ENCODE measurements at regions not wholly inside any gene's neighbourhood (a gene's known extent, or its start where the extent isn't known, plus 50 kb on each side); places are given as distances from the start of the nearest gene placed in this dataset.
A peak's percentile ranks its signal among the peaks of the same experiment; 100 is the strongest.

DNA sequence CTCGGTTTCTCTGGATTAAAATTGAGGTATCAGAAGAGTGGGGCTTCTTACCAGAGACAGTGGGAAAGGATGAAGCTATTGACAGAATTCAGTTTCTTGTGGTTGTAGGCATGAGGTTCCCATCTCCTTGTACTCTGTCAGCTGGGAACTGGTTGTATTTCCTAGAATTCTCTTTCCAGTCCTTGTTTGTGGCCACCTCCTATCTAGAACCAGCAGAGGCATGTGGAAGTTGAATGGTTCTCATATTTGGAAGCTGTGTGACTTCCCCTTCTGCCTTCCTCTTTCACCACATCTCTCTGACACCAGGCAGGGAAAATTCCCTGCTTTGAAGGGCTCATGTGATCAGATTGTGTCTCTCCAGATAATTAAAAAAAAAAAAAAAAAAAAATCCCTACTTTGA, 457.7 kb upstream of the ADAMTS5 start:
- Histone ChIP-seq H3K4me1 (peaks cover 0 to 15% (median under 1%) of the 10 kb centered on the region in 4 donors), H3K27me3 (no peaks in the 10 kb centered on the region), H3K4me3 (no peak overlapping the region), H3K36me3 (no peaks in the 10 kb centered on the region), H3K27ac (no peak overlapping the region), H3K9me3 (no peaks in the 10 kb centered on the region)
- intact Hi-C loops (cut with DNase I; ENCODE audit: low total_unique reads): no loop called here
- TF ChIP-seq POLR2A (IDR thresholded peaks at IDR 0.05): no peak
- no peak for TF ChIP-seq EP300 (IDR thresholded peaks at IDR 0.05; ENCODE audit: low read depth)
- TF ChIP-seq, protein P1, sequence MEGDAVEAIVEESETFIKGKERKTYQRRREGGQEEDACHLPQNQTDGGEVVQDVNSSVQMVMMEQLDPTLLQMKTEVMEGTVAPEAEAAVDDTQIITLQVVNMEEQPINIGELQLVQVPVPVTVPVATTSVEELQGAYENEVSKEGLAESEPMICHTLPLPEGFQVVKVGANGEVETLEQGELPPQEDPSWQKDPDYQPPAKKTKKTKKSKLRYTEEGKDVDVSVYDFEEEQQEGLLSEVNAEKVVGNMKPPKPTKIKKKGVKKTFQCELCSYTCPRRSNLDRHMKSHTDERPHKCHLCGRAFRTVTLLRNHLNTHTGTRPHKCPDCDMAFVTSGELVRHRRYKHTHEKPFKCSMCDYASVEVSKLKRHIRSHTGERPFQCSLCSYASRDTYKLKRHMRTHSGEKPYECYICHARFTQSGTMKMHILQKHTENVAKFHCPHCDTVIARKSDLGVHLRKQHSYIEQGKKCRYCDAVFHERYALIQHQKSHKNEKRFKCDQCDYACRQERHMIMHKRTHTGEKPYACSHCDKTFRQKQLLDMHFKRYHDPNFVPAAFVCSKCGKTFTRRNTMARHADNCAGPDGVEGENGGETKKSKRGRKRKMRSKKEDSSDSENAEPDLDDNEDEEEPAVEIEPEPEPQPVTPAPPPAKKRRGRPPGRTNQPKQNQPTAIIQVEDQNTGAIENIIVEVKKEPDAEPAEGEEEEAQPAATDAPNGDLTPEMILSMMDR (IDR thresholded peaks at IDR 0.05): no peak
- no peak for TF ChIP-seq POLR2AphosphoS5 (IDR thresholded peaks at IDR 0.05)
- WGBS, 2 donors (ENCODE audit: low coverage in 1 of 2): 71 to 89% methylated on average over 1 of the region's 1 CpG
- in situ Hi-C loops (cut with MboI; ENCODE audit: low pct_ligation_motif_present in 1 of 4, low pct_unique_long_range_greater_than_20kb in 1 of 4, low sequenced_read_pairs in 3 of 4): no loop called here
- DNase-seq: no peak

- in situ Hi-C loops (cut with MboI; ENCODE audit: low pct_ligation_motif_present in 1 of 4, low pct_unique_long_range_greater_than_20kb in 1 of 4, low sequenced_read_pairs in 3 of 4) (no loop called here), intact Hi-C loops (cut with DNase I; ENCODE audit: low total_unique reads) (no loop called here)
- DNase-seq: no peak
- Histone ChIP-seq H3K27me3 (no peaks in the 10 kb centered on the region), H3K36me3 (no peaks in the 10 kb centered on the region), H3K27ac (no peak overlapping the region), H3K9me3 (no peaks in the 10 kb centered on the region), H3K4me3 (no peak overlapping the region), H3K4me1 (peaks cover 0 to 12% (median 0%) of the 10 kb centered on the region in 4 donors)
- WGBS, 2 donors (ENCODE audit: low coverage in 1 of 2): 70 to 71% methylated on average over 4 of the region's 4 CpGs
- TF ChIP-seq EP300 (IDR thresholded peaks at IDR 0.05; ENCODE audit: low read depth) (no peak), POLR2A (IDR thresholded peaks at IDR 0.05) (no peak), POLR2AphosphoS5 (IDR thresholded peaks at IDR 0.05) (no peak)
- TF ChIP-seq, protein P1 (IDR thresholded peaks at IDR 0.05): no peak
Observed at GRCh38 chr21:27423906-27424595, 457.2 kb upstream of the ADAMTS5 start.

- peak overlapping the region in 2 of 4 donors; percentile 16 to 18 for H3K27ac ChIP-seq
- WGBS, 2 donors (ENCODE audit: low coverage in 1 of 2): 73 to 76% methylated on average over 4 of the region's 4 CpGs
- DNase-seq: peak; percentile 36
Observed at GRCh38 chr21:27423038-27423437, 456.1 kb upstream of the ADAMTS5 start.

DNA sequence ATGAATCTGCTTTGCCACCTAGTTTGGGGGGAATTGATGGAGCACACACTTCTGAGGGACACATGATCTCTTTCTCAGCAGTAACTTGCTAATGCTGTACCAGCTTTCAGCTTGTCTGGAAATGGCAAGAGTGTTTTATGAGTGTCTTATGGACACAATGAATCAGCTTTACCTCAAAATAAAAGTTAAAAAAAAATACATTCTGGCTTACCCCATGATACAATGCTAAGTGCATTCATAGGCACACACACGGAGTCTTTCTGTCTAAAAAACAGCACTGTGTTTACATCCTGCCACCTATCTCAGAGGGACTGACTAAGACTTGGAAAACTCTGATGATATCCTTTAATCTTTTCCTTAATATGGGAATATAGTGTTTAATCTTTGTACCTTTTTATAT, 455.5 kb upstream of the ADAMTS5 start:
- Histone ChIP-seq H3K9me3 (no peaks in the 10 kb centered on the region), H3K4me3 (no peak overlapping the region), H3K27ac (peak overlapping the region in 2 of 4 donors; percentile 16 to 18), H3K36me3 (no peaks in the 10 kb centered on the region), H3K27me3 (no peaks in the 10 kb centered on the region), H3K4me1 (peaks cover 0 to 12% (median 0%) of the 10 kb centered on the region in 4 donors)
- no peak for TF ChIP-seq EP300 (IDR thresholded peaks at IDR 0.05; ENCODE audit: low read depth)
- TF ChIP-seq POLR2AphosphoS5 (IDR thresholded peaks at IDR 0.05): no peak
- no peak for TF ChIP-seq POLR2A (IDR thresholded peaks at IDR 0.05)
- TF ChIP-seq, protein P1 (IDR thresholded peaks at IDR 0.05): no peak
- WGBS, 2 donors (ENCODE audit: low coverage in 1 of 2): 70 to 86% methylated on average over 1 of the region's 1 CpG
- DNase-seq: no peak
- intact Hi-C loops (cut with DNase I; ENCODE audit: low total_unique reads) (no loop called here), in situ Hi-C loops (cut with MboI; ENCODE audit: low pct_ligation_motif_present in 1 of 4, low pct_unique_long_range_greater_than_20kb in 1 of 4, low sequenced_read_pairs in 3 of 4) (no loop called here)

More at GRCh38 chr21:27423038-27423437, 456.1 kb upstream of the ADAMTS5 start:
- intact Hi-C loops (cut with DNase I; ENCODE audit: low total_unique reads) (no loop called here), in situ Hi-C loops (cut with MboI; ENCODE audit: low pct_ligation_motif_present in 1 of 4, low pct_unique_long_range_greater_than_20kb in 1 of 4, low sequenced_read_pairs in 3 of 4) (no loop called here)
- TF ChIP-seq EP300 (IDR thresholded peaks at IDR 0.05; ENCODE audit: low read depth): no peak
- no peak for TF ChIP-seq POLR2A (IDR thresholded peaks at IDR 0.05)
- peak in 1 of 3 donors; percentile 52 for TF ChIP-seq POLR2AphosphoS5 (IDR thresholded peaks at IDR 0.05)
- H3K27me3 ChIP-seq: no peaks in the 10 kb centered on the region
- no peaks in the 10 kb centered on the region for H3K36me3 ChIP-seq
- no peaks in the 10 kb centered on the region for H3K9me3 ChIP-seq
- peaks cover 0 to 12% (median 0%) of the 10 kb centered on the region in 4 donors for H3K4me1 ChIP-seq
- H3K4me3 ChIP-seq: no peak overlapping the region

All from transverse colon (tissue), 4 donors.